Mesendoderm (in vitro differentiated cells): ENCODE measurements at regions not wholly inside any gene's neighbourhood (a gene's known extent, or its start where the extent isn't known, plus 50 kb on each side); places are given as distances from the start of the nearest gene placed in this dataset.

ENCODE experiments used
- DNase-seq: peaks from one replicate; pipeline ENCODE4 v3.0.0; 2013
- H2AK5ac ChIP-seq: 2 replicates; pipeline ENCODE4 v1.6.1; 2013; ENCODE audit warnings: low read length, inconsistent platforms
- H2BK120ac ChIP-seq: 2 replicates; pipeline ENCODE4 v1.6.1; 2013; ENCODE audit warnings: low read depth, mild to moderate bottlenecking, low read length, moderate library complexity, mixed read lengths
- H2BK15ac ChIP-seq: replicated peaks from 2 replicates; pipeline ENCODE4 v1.6.1; 2013; ENCODE audit warnings: low read depth, mild to moderate bottlenecking, moderate library complexity
- H2BK5ac ChIP-seq: 2 replicates; pipeline ENCODE4 v1.6.1; 2013; ENCODE audit warnings: low read length, inconsistent platforms
- H3K18ac ChIP-seq: 2 replicates; pipeline ENCODE4 v1.6.1; 2013; ENCODE audit warnings: mild to moderate bottlenecking, low read length, mixed read lengths
- H3K23ac ChIP-seq: one replicate; pipeline ENCODE4 v1.6.1; 2013; ENCODE audit warnings: low read length
- H3K27ac ChIP-seq: 2 replicates; pipeline ENCODE4 v1.5.1; 2013; ENCODE audit warnings: low read depth, mild to moderate bottlenecking, inconsistent platforms, low read length, moderate library complexity
- H3K27me3 ChIP-seq: 2 replicates; pipeline ENCODE4 v1.6.1; 2013; ENCODE audit warnings: low read length, control low read depth, mild to moderate bottlenecking, inconsistent platforms; ENCODE audit not compliant: insufficient read depth, poor library complexity
- H3K36me3 ChIP-seq: 2 replicates; pipeline ENCODE4 v1.6.1; 2013; ENCODE audit warnings: low read length, inconsistent platforms; ENCODE audit not compliant: control insufficient read depth, insufficient read depth
- H3K4ac ChIP-seq: one replicate; pipeline ENCODE4 v1.6.1; 2013; ENCODE audit warnings: low read depth, mild to moderate bottlenecking, low read length, moderate library complexity
- H3K4me1 ChIP-seq: 2 replicates; pipeline ENCODE4 v1.6.1; 2013; ENCODE audit warnings: low read depth, low read length, inconsistent platforms; ENCODE audit not compliant: control insufficient read depth
- H3K4me2 ChIP-seq: 2 replicates; pipeline ENCODE4 v1.6.1; 2013; ENCODE audit warnings: low read length
- H3K4me3 ChIP-seq: 2 replicates; pipeline ENCODE4 v1.5.1; 2013; ENCODE audit warnings: mild to moderate bottlenecking, low read length
- H3K56ac ChIP-seq: one replicate; pipeline ENCODE4 v1.6.1; 2013; ENCODE audit warnings: low read length
- H3K79me1 ChIP-seq: 2 replicates; pipeline ENCODE4 v1.6.1; 2013; ENCODE audit warnings: low read length, inconsistent platforms
- H3K79me2 ChIP-seq: 2 replicates; pipeline ENCODE4 v1.6.1; 2013; ENCODE audit warnings: mild to moderate bottlenecking, low read length; ENCODE audit not compliant: control insufficient read depth, insufficient read depth
- H3K9ac ChIP-seq: 2 replicates; pipeline ENCODE4 v1.6.1; 2013; ENCODE audit warnings: low read length, inconsistent platforms
- H4K5ac ChIP-seq: one replicate; pipeline ENCODE4 v1.6.1; 2013; ENCODE audit warnings: low read length
- H4K8ac ChIP-seq: one replicate; pipeline ENCODE4 v1.6.1; 2013; ENCODE audit warnings: low read depth, mild to moderate bottlenecking, control low read depth, low read length, moderate library complexity
- WGBS: extraction: QIAGEN DNeasy Blood & Tissue Kit; methylation state at CpG from one replicate; pipeline ENCODE4 v1.1.7; 2013; ENCODE audit warnings: low lambda C conversion rate, missing lambda C conversion rate; ENCODE audit not compliant: insufficient coverage; ENCODE audit errors: extremely low coverage; 5-methylcytosine and 5-hydroxymethylcytosine counted together

DNA sequence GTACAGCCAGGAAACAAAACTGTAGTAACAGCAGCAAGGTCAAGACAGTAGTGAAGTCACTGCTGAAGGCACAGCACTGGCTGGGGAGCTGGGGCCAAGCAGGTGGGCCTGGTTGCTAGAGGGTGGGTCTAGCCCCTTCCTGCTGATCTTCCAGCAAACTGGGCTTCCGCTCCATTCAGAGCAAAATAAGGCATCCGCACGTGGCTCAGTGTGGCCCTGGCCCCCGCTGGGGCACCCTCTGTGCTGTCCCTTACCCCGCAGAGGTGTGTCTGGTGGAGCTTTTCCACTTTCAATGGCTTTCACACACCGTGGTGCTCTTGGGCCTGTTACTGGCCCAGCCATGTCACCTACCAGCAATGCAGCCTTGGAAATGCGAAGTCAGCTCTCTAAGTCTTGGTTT lies 162.4 kb upstream of the B3GAT1 start:
- Histone ChIP-seq H2AK5ac (no peak overlapping the region), H4K5ac (no peak overlapping the region), H3K4me3 (no peak overlapping the region), H3K9ac (no peak overlapping the region), H3K56ac (no peak overlapping the region), H3K18ac (no peak overlapping the region), H2BK15ac (no peak overlapping the region), H3K36me3 (no peaks in the 10 kb centered on the region), H3K79me2 (no peaks in the 10 kb centered on the region), H3K23ac (no peak overlapping the region), H3K4ac (no peak overlapping the region), H3K27ac (no peak overlapping the region), H2BK120ac (no peak overlapping the region), H2BK5ac (no peak overlapping the region), H3K27me3 (no peaks in the 10 kb centered on the region), H3K79me1 (no peaks in the 10 kb centered on the region), H3K4me2 (no peak overlapping the region), H4K8ac (no peak overlapping the region), H3K4me1 (no peaks in the 10 kb centered on the region)
- WGBS, result no CpG with 5 or more reads among the region's 7 CpGs
- DNase-seq, result no peak

DNA sequence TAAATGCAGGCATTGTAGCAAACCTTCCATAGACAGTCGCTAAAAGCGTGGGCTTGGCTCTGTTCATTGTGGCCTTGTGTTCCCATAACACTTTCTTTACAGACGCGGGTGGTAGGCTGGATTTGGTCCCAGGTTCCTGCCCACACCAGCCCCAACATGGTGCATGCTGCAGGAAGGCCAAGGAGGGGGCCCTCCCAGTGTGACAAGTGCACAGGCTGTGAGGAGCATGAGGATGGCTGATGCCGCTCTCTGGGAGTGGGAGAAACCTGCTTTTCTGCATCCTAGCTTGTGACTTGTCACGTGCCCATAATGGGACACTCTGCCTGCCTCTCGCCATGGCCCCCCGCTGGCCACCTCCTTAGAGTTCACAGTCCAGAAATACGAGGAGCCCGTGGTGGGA lies 161.8 kb upstream of the B3GAT1 start:
- no peak overlapping the region for H3K4me3 ChIP-seq
- H3K27ac ChIP-seq, result no peak overlapping the region
- no peak overlapping the region for H2BK5ac ChIP-seq
- no CpG with 5 or more reads among the region's 10 CpGs for WGBS
- no peak overlapping the region for H4K5ac ChIP-seq
- no peak overlapping the region for H3K56ac ChIP-seq
- no peak overlapping the region for H2AK5ac ChIP-seq
- H2BK15ac ChIP-seq, result no peak overlapping the region
- DNase-seq, result no peak
- H3K79me2 ChIP-seq, result no peaks in the 10 kb centered on the region
- no peak overlapping the region for H3K18ac ChIP-seq
- H3K23ac ChIP-seq, result no peak overlapping the region
- no peak overlapping the region for H3K4me2 ChIP-seq
- H3K79me1 ChIP-seq, result no peaks in the 10 kb centered on the region
- no peaks in the 10 kb centered on the region for H3K27me3 ChIP-seq
- no peaks in the 10 kb centered on the region for H3K4me1 ChIP-seq
- no peak overlapping the region for H3K9ac ChIP-seq
- H3K4ac ChIP-seq, result no peak overlapping the region
- H3K36me3 ChIP-seq, result no peaks in the 10 kb centered on the region
- H4K8ac ChIP-seq, result no peak overlapping the region
- H2BK120ac ChIP-seq, result no peak overlapping the region

DNA sequence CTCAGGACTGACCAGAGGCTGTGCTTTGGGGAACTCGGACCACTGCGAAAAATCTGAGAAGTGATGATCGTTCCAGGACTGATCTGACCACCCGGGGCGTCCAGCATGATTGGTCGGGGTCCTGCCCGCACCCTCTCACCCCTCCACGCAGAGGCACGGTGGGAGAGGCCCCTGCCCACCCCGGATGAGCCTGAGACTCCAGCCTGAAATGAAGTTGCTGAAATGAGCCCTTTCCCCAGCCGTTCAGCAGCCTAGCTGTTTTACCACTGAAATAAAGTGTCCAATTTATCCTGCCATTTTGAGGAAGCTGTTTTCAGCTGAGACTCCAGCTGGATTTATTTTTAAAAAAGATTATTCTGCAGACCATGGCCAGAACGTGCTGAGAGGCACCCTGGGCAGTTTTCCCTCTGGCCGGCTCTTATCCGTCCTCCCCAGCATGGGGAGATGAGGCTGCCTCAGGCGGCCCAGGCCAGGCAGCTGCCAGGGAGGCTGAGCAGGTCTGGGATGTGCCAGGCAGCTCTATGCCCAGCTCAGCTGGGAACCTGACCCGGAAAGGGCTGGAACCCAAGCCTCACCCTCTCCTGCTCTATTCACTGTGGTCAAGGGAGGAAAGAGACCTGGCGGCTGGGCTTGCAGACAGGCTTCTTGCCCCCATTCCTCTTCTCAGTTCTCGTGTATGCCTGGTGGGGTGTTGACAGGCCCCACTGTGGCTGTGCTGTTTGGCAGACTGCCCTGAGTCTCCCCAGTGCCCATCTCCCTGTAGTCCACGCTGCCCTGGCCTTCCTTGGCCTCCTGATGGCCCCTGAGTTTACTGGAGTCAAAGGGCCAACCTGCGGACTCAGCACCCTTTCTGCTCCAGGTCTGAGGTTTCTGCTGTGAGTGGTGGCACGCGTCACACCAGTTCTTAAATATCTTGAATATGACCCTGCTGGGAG lies 161.0 kb upstream of the B3GAT1 start:
- Histone ChIP-seq H3K4ac (no peak overlapping the region), H3K4me1 (no peaks in the 10 kb centered on the region), H3K36me3 (no peaks in the 10 kb centered on the region), H3K9ac (no peak overlapping the region), H2BK120ac (no peak overlapping the region), H3K27ac (no peak overlapping the region), H3K4me2 (no peak overlapping the region), H2AK5ac (no peak overlapping the region), H4K5ac (no peak overlapping the region), H3K79me1 (no peaks in the 10 kb centered on the region), H3K79me2 (no peaks in the 10 kb centered on the region), H4K8ac (no peak overlapping the region), H3K4me3 (no peak overlapping the region), H3K23ac (no peak overlapping the region), H2BK5ac (no peak overlapping the region), H3K18ac (no peak overlapping the region), H3K27me3 (no peaks in the 10 kb centered on the region), H3K56ac (no peak overlapping the region), H2BK15ac (no peak overlapping the region)
- DNase-seq, result no peak
- WGBS, result no CpG with 5 or more reads among the region's 22 CpGs

DNA sequence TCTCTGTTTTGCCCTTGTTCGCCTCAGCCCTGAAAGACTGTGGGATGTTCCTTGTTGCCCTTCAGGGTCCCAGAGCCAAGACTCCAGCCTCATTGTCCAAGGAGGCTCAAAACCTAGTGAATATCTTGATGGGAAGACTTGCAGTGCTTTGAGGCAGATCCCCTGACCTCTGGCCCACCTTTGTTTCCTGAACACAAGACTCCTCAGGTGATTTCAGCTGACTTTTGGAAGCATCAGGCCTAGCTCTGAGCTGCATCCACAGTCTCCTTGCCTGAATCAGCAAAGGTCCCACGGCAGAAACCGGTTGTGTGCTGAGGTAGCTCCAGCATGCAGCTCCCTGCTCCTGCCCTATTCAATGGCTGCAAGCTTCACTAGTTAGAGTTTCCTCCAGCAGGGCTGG lies 159.3 kb upstream of the B3GAT1 start:
- Histone ChIP-seq H2BK15ac (no peak overlapping the region), H3K79me2 (no peaks in the 10 kb centered on the region), H2AK5ac (no peak overlapping the region), H3K27ac (no peak overlapping the region), H3K4me3 (no peak overlapping the region), H3K9ac (no peak overlapping the region), H3K27me3 (no peaks in the 10 kb centered on the region), H3K4ac (no peak overlapping the region), H3K56ac (no peak overlapping the region), H3K18ac (no peak overlapping the region), H3K36me3 (no peaks in the 10 kb centered on the region), H2BK120ac (no peak overlapping the region), H3K4me1 (no peaks in the 10 kb centered on the region), H3K23ac (no peak overlapping the region), H4K8ac (no peak overlapping the region), H3K4me2 (no peak overlapping the region), H4K5ac (no peak overlapping the region), H2BK5ac (no peak overlapping the region), H3K79me1 (no peaks in the 10 kb centered on the region)
- no CpG with 5 or more reads among the region's 3 CpGs for WGBS
- DNase-seq, result no peak

DNA sequence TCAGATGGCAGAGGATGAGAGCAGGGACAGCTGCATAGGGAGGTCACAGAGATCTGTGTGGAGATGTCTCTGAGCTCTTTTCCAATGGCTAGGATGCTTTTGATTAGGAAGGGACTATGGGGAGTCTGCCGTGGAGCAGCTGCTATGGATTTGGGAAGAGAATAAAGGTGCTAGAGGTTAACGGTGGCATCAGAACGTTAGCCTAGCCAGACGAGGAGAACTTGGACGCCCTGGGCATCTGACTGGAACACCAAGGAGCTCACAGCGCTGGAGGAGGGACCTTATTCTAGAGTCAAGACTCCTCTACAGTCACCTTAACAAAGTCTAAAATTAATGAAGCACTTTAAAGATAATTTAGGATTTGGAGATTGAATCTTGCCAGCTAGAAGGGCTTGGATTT lies 157.2 kb upstream of the B3GAT1 start:
- H3K79me1 ChIP-seq, result no peaks in the 10 kb centered on the region
- no peak overlapping the region for H3K4ac ChIP-seq
- H3K27ac ChIP-seq, result no peak overlapping the region
- H3K36me3 ChIP-seq, result no peaks in the 10 kb centered on the region
- DNase-seq, result no peak
- no peak overlapping the region for H3K9ac ChIP-seq
- H4K5ac ChIP-seq, result no peak overlapping the region
- H2BK120ac ChIP-seq, result no peak overlapping the region
- no peaks in the 10 kb centered on the region for H3K4me1 ChIP-seq
- H3K27me3 ChIP-seq, result no peaks in the 10 kb centered on the region
- H4K8ac ChIP-seq, result no peak overlapping the region
- no CpG with 5 or more reads among the region's 6 CpGs for WGBS
- H3K18ac ChIP-seq, result no peak overlapping the region
- no peak overlapping the region for H3K4me2 ChIP-seq
- H3K79me2 ChIP-seq, result no peaks in the 10 kb centered on the region
- no peak overlapping the region for H2AK5ac ChIP-seq
- no peak overlapping the region for H2BK15ac ChIP-seq
- no peak overlapping the region for H2BK5ac ChIP-seq
- H3K56ac ChIP-seq, result no peak overlapping the region
- no peak overlapping the region for H3K4me3 ChIP-seq
- H3K23ac ChIP-seq, result no peak overlapping the region

DNA sequence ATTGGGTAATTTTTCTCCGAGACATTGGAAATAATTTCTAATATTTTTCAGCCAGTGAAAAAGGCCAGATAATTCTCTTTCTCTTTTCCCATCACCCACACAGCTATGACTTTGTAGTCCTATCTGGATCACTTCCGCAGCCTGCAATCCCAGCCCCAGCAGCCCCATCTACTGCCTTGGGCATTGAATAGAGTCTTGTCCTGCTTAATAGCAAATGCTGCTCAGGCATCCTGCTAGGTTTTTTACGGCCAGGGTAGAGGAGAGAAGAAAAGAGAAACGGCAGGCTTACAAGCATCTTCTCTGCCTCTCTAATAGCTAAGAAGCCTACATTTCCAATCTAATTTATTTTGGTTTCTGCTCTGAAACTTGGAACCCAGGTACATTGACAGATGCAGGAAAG lies 154.3 kb upstream of the B3GAT1 start:
- Histone ChIP-seq H3K9ac (no peak overlapping the region), H2BK120ac (no peak overlapping the region), H3K23ac (no peak overlapping the region), H2AK5ac (no peak overlapping the region), H4K8ac (no peak overlapping the region), H3K36me3 (no peaks in the 10 kb centered on the region), H3K56ac (no peak overlapping the region), H3K79me1 (no peaks in the 10 kb centered on the region), H2BK5ac (no peak overlapping the region), H3K27ac (no peak overlapping the region), H3K18ac (no peak overlapping the region), H4K5ac (no peak overlapping the region), H2BK15ac (no peak overlapping the region), H3K4me3 (no peak overlapping the region), H3K27me3 (no peaks in the 10 kb centered on the region), H3K4me2 (no peak overlapping the region), H3K79me2 (no peaks in the 10 kb centered on the region), H3K4ac (no peak overlapping the region), H3K4me1 (no peaks in the 10 kb centered on the region)
- no CpG with 5 or more reads among the region's 4 CpGs for WGBS
- DNase-seq, result no peak
